K562 (cell line): ENCODE measurements at regions not wholly inside any gene's neighbourhood (a gene's known extent, or its start where the extent isn't known, plus 50 kb on each side); places are given as distances from the start of the nearest gene placed in this dataset.

Experiments
- CTCF ChIP-seq, 3 experiments: IDR thresholded peaks in 2 of 3; conservative IDR thresholded peaks in 1 of 3; 2 replicates each; pipeline ENCODE4 v1.5.1; 2011 to 2012; ENCODE audit warnings: low read length in 3 of 3, mild to moderate bottlenecking in 3 of 3, control low read depth in 2 of 3, improper control_type of control experiment in 1 of 3, inconsistent platforms in 1 of 3, low read depth in 1 of 3, mixed read lengths in 1 of 3, moderate library complexity in 1 of 3; ENCODE audit not compliant: insufficient read depth in 2 of 3
- E2F8 ChIP-seq: fragments of 450-650 bp; IDR thresholded peaks from 2 replicates; pipeline ENCODE4 v1.7.1; 2018; ENCODE audit warnings: mild to moderate bottlenecking, low read depth; ENCODE audit not compliant: partially characterized antibody
- NRF1 ChIP-seq, 2 experiments: fragments of 450-650 bp; IDR thresholded peaks in 1 of 2; conservative IDR thresholded peaks in 1 of 2; 2 replicates each; pipeline ENCODE4 v1.6.1; 2014; ENCODE audit warnings: mild to moderate bottlenecking in 2 of 2
- RAD21 ChIP-seq, 2 experiments: fragments of 250-450 bp in 1 of 2; fragments of 450-650 bp in 1 of 2; sonication (Bioruptor Pico) in 1 of 2; formaldehyde crosslinking in 1 of 2; IDR thresholded peaks in 1 of 2; conservative IDR thresholded peaks in 1 of 2; 2 replicates each; pipeline versions ENCODE4 v1.4.0 to v1.8.0; 2020 to 2022; ENCODE audit warnings: mild to moderate bottlenecking in 2 of 2, moderate library complexity in 1 of 2
- TF ChIP-seq, protein P1 (sequence below), 2 experiments: fragments of 450-650 bp; formaldehyde crosslinking in 1 of 2; IDR thresholded peaks; 2 replicates each; pipeline versions ENCODE4 v1.4.0 to v1.6.1; 2014 to 2020; ENCODE audit warnings: mild to moderate bottlenecking in 2 of 2, borderline replicate concordance in 1 of 2, low read depth in 1 of 2

DNA sequence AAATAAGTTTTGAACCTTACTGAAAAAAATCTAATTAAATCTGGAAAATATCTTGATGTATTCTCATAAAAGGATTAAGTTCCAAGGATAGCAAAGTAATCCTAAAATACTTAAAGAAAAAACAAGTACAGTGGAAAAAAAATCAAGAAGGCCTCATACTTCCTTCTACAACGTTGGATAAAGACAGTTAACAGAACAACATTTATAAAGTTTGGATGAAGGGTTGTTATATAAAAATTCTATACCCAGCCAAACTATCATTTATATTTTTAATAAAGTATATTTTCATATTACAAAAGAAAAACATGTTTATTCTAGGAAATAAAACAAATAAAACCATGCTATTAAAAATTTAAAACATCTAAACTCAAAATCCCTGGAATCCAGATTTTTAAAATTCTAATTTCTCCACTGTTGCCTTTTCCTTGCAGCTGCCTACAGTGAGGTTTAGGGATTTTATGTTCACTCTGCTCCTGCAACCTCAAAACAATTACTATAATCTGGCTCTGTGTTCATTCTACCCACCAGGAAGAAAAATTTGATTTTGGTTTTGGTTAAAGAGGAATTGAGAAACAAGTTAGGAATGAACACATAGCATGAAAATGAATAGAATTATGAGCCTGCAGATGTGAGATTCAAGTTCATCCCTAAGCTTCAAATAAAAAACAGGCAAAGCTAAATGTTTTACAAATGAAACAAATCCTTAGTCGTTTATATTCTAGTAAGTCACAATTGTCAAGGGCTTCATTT is 142.8 kb downstream of the LPIN1 start:
- TF ChIP-seq, protein P1, sequence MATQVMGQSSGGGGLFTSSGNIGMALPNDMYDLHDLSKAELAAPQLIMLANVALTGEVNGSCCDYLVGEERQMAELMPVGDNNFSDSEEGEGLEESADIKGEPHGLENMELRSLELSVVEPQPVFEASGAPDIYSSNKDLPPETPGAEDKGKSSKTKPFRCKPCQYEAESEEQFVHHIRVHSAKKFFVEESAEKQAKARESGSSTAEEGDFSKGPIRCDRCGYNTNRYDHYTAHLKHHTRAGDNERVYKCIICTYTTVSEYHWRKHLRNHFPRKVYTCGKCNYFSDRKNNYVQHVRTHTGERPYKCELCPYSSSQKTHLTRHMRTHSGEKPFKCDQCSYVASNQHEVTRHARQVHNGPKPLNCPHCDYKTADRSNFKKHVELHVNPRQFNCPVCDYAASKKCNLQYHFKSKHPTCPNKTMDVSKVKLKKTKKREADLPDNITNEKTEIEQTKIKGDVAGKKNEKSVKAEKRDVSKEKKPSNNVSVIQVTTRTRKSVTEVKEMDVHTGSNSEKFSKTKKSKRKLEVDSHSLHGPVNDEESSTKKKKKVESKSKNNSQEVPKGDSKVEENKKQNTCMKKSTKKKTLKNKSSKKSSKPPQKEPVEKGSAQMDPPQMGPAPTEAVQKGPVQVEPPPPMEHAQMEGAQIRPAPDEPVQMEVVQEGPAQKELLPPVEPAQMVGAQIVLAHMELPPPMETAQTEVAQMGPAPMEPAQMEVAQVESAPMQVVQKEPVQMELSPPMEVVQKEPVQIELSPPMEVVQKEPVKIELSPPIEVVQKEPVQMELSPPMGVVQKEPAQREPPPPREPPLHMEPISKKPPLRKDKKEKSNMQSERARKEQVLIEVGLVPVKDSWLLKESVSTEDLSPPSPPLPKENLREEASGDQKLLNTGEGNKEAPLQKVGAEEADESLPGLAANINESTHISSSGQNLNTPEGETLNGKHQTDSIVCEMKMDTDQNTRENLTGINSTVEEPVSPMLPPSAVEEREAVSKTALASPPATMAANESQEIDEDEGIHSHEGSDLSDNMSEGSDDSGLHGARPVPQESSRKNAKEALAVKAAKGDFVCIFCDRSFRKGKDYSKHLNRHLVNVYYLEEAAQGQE (IDR thresholded peaks at IDR 0.05; ENCODE audit: borderline replicate concordance), result no peak
- TF ChIP-seq, protein P1 (CRISPR knock-in tag; IDR thresholded peaks at IDR 0.05; ENCODE audit: low read depth), result no peak
- TF ChIP-seq RAD21 (CRISPR knock-in tag; conservative IDR thresholded peaks at IDR 0.05 in 1 of 2, IDR thresholded peaks at IDR 0.05 in 1 of 2) (no peak), NRF1 (conservative IDR thresholded peaks at IDR 0.05 in 1 of 2, IDR thresholded peaks at IDR 0.05 in 1 of 2) (no peak), CTCF (IDR thresholded peaks at IDR 0.05 in 2 of 3, conservative IDR thresholded peaks at IDR 0.05 in 1 of 3; ENCODE audit: insufficient read depth in 2 of 3, low read depth in 1 of 3, low read length in 3 of 3) (no peak), E2F8 (no peak)
